BLaER1 (cell line): ENCODE measurements at regions not wholly inside any gene's neighbourhood (a gene's known extent, or its start where the extent isn't known, plus 50 kb on each side); places are given as distances from the start of the nearest gene placed in this dataset.
"Not testable (repeated sequence)": the region's sequence is repeated elsewhere in the genome, so short reads cannot be mapped to it uniquely, and the experiment has no call there.

Experiments used
- H3K27ac ChIP-seq: shearing (Covaris generic); formaldehyde crosslinking; 2 replicates; pipeline ENCODE4 v1.8.1; 2022
- H3K27me3 ChIP-seq: shearing (Covaris generic); formaldehyde crosslinking; 2 replicates; pipeline ENCODE4 v1.8.1; 2022
- H3K36me3 ChIP-seq: shearing (Covaris generic); formaldehyde crosslinking; 2 replicates; pipeline ENCODE4 v1.8.1; 2022
- H3K4me1 ChIP-seq: shearing (Covaris generic); formaldehyde crosslinking; 2 replicates; pipeline ENCODE4 v1.8.1; 2022
- H3K4me2 ChIP-seq: shearing (Covaris generic); formaldehyde crosslinking; 2 replicates; pipeline ENCODE4 v1.8.1; 2022
- H3K4me3 ChIP-seq: shearing (Covaris generic); formaldehyde crosslinking; 2 replicates; pipeline ENCODE4 v1.8.1; 2022
- H3K9ac ChIP-seq: shearing (Covaris generic); formaldehyde crosslinking; 2 replicates; pipeline ENCODE4 v1.8.1; 2022
- H3K9me3 ChIP-seq: shearing (Covaris generic); formaldehyde crosslinking; 2 replicates; pipeline ENCODE4 v1.8.1; 2022
- H4K20me1 ChIP-seq: shearing (Covaris generic); formaldehyde crosslinking; 2 replicates; pipeline ENCODE4 v1.8.1; 2022
- Cebpa-rat ChIP-seq: shearing (Covaris generic); IDR thresholded peaks from 2 replicates; pipeline ENCODE4 v1.8.1; 2022

DNA sequence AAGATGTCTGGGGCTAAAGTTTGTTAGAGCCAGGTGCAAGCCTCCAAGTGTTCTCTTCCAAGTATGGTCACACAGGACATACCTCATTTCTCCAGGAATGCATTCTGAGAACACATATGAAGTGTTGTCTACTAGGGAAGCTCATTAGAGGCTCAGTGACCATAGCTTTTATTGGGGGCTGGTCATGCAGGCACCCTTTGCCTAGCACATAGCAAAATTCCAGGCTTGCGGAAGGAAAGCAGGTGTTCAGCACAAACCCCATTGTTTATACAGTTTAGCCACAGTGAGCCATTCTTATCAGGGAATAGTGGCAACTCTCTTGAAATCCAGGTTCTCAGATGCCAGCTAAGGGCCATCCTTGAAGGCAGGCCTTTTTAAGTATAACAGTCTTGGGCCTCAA lies 112.1 kb upstream of the XIST start:
- Histone ChIP-seq H3K27me3 (no peaks in the 10 kb centered on the region), H3K4me3 (no peak overlapping the region), H3K9ac (no peak overlapping the region), H3K4me2 (no peak overlapping the region), H3K4me1 (no peaks in the 10 kb centered on the region), H3K9me3 (0 out of 2 replicates have a peak, but pooled peaks cover 2% of the 10 kb centered on the region), H3K36me3 (peaks cover 78% of the 10 kb centered on the region), H3K27ac (no peak overlapping the region), H4K20me1 (peaks cover 97% of the 10 kb centered on the region)
- TF ChIP-seq Cebpa-rat, result no peak

DNA sequence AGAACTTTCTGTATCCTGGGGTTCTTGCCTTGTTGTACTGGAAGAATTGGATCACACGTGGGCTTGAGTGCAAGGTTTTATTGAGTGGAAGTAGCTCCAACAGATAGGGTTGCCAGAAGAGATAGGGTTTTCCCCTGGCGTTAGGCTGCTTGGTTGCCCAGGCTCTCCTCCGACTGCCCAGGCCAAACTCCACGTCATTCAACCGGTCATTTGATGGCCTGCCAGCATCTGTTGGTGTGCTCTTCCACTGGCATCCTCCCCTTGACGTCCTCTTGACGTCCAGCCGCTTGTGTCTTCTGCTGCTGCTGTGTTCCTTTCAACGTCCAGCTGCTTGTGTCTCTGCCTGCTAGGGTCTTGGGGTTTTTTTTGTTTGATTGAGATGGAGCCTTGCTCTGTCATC lies 111.2 kb upstream of the XIST start:
- H3K27ac ChIP-seq, result no peak overlapping the region

DNA sequence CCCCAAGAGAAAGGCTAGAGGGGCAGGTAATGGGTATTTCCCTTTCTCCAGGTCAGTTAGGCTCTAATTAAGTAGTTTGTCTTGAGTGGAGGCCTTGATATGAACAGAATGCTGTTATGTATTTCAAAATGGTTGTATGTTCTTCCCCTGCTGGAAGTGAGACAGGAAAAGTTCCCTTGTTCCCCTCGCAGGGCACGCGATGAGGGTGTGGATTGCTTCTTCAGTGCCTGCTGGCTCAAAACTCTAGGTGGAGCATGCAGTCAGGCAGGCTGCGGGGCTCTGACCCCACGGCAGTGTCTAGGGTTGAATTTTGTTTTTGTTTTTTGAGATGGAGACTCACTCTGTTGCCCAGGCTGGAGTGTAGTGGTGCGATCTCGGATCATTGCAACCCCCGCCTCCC lies 110.4 kb upstream of the XIST start:
- Histone ChIP-seq H3K27ac (no peak overlapping the region), H3K4me2 (no peak overlapping the region), H3K36me3 (peaks cover 76% of the 10 kb centered on the region), H3K27me3 (no peaks in the 10 kb centered on the region), H3K4me3 (no peak overlapping the region), H3K4me1 (no peaks in the 10 kb centered on the region), H4K20me1 (peaks cover 100% of the 10 kb centered on the region), H3K9ac (no peak overlapping the region), H3K9me3 (no peaks in the 10 kb centered on the region; the same call in 1 of the 2 replicates)
- TF ChIP-seq Cebpa-rat, result no peak

More for the DNA sequence above, 111.2 kb upstream of the XIST start:
- TF ChIP-seq Cebpa-rat, result no peak
- H4K20me1 ChIP-seq, result peaks cover 98% of the 10 kb centered on the region
- H3K27me3 ChIP-seq, result no peaks in the 10 kb centered on the region
- H3K9me3 ChIP-seq, result no peaks in the 10 kb centered on the region; the same call in 1 of the 2 replicates
- H3K9ac ChIP-seq, result no peak overlapping the region
- H3K4me2 ChIP-seq, result no peak overlapping the region
- no peaks in the 10 kb centered on the region for H3K4me1 ChIP-seq
- H3K36me3 ChIP-seq, result peaks cover 78% of the 10 kb centered on the region
- H3K4me3 ChIP-seq, result no peak overlapping the region

DNA sequence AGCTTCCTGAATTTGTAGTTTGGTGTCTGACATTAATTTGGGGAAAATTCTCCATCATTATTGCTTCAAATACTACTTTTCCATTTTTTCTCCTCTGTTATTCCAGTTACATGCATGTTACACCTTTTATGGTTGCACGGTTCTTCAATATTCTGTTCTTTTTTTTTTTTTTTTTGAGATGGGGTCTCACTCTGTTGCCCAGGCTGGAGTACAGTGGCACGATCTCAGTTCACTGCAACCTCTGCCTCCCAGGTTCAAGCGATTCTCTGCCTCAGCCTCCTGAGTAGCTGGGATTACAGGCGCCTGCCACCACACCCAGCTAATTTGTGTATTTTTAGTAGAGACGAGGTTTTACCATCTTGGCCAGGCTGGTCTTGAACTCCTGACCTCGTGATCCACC lies 109.4 kb upstream of the XIST start:
- peaks cover 100% of the 10 kb centered on the region for H4K20me1 ChIP-seq
- H3K36me3 ChIP-seq, result peaks cover 75% of the 10 kb centered on the region
- not testable (repeated sequence) for H3K27me3 ChIP-seq, H3K27ac ChIP-seq, H3K9me3 ChIP-seq, H3K9ac ChIP-seq, H3K4me3 ChIP-seq, H3K4me1 ChIP-seq, H3K4me2 ChIP-seq

DNA sequence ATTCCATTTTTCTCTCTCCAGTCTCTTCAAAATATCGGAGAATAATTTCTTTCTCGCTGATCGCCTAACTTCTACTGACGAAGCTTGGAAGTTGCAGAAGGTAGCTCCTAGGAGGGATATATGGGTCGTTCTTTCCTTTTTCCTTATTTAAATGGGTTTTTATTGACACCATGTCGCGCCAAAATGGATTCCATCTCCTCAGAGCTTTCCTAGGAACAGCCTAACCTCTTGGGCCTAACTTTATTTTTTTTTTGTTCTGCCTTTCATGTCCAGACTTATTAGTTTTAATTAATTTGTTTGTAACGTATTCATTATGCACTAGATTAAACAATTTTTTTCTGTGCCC lies 92.0 kb upstream of the XIST start:
- Histone ChIP-seq H3K4me1 (peaks cover 27% of the 10 kb centered on the region), H3K4me3 (peak overlapping the region; percentile 82), H3K36me3 (peaks cover 33% of the 10 kb centered on the region), H3K27me3 (no peaks in the 10 kb centered on the region), H4K20me1 (peaks cover 9% of the 10 kb centered on the region; the same call in 1 of the 2 replicates), H3K4me2 (peak overlapping the region; percentile 73), H3K9me3 (peaks cover 5% of the 10 kb centered on the region; the same call in 1 of the 2 replicates), H3K27ac (peak overlapping the region; percentile 93), H3K9ac (peak overlapping the region; percentile 94)
- TF ChIP-seq Cebpa-rat, result no peak

DNA sequence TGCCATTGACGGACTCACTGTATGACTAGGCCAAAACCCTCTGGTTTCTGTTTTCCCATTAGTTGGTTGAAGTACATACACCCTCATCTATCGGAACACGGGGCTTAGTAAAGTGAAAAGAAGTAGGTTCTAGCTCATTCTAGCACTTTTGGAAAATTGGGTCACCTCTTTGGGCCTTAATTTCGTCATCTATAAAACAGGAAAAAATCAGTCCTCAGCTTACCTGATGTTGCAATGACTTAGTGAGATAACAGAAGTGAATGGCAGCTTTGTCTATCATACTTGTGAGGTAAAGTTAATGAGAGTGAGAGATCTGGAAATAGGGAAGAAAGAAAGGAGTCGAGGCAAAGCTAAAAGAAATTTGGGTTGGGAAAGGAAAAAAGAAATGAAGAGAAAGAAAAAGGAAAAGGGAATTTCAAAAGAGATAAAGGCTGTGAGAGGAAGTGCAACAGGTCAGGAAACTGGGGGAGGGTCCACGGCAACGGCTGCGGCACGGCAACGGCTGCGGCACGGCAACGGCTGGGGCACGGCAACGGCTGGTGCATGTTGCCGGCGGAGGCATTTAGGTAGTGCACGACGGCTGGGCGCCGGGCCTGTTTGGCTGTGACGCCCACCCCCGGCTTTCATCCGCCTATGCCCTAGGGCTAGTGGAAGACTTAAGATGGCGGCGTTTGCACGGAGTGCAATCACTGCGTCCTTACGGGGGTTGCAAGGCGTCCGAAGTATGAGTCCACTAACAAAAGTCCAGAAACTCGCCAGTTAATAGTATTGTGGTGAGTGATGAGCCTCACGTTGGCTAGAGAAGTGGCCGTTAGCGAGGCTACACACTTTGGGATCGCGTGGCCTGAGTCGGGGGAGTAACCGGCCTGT lies 91.4 kb upstream of the XIST start:
- Histone ChIP-seq H4K20me1 (peaks cover 3% of the 10 kb centered on the region; the same call in 1 of the 2 replicates), H3K4me2 (peak overlapping the region; percentile 73), H3K36me3 (peaks cover 27% of the 10 kb centered on the region), H3K4me3 (peak overlapping the region; percentile 82), H3K9ac (peak overlapping the region; percentile 94), H3K4me1 (peaks cover 27% of the 10 kb centered on the region), H3K27me3 (no peaks in the 10 kb centered on the region), H3K27ac (peak overlapping the region; percentile 93), H3K9me3 (peaks cover 5% of the 10 kb centered on the region; the same call in 1 of the 2 replicates)
- no peak; the same call in 1 of the 2 replicates for TF ChIP-seq Cebpa-rat

DNA sequence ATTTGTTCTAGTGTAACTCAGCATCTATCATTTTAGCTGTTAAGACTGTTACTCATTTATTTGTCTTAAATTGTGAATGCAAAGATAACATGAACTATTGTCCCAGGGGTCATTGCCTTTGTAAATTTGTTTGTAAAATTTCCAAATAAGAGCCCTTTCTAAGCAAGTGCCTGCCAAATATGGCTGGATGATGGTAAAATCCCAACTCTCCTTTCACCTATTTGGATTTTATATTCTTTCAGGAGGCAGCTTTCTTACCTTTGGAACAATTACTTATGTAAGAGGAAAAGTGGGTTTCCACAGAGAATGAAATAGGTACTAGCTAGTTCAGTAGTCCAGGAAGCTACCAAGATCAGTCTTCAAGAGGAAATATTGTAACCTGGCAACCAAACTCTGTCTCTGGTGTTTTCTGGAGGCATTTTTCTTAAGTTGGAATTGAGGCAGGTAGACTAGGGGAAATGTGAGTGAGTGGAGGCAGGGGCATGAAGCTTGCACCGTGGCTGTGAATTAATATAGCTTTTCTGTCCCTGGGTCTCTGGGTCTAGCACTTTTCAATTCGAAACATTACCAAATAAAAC lies 88.5 kb upstream of the XIST start:
- Histone ChIP-seq H3K27me3 (no peaks in the 10 kb centered on the region), H3K4me1 (peaks cover 16% of the 10 kb centered on the region), H3K36me3 (peaks cover 2% of the 10 kb centered on the region), H3K9me3 (no peaks in the 10 kb centered on the region), H4K20me1 (no peaks in the 10 kb centered on the region), H3K27ac (no peak overlapping the region), H3K4me2 (no peak overlapping the region), H3K9ac (no peak overlapping the region), H3K4me3 (no peak overlapping the region)
- no peak for TF ChIP-seq Cebpa-rat

DNA sequence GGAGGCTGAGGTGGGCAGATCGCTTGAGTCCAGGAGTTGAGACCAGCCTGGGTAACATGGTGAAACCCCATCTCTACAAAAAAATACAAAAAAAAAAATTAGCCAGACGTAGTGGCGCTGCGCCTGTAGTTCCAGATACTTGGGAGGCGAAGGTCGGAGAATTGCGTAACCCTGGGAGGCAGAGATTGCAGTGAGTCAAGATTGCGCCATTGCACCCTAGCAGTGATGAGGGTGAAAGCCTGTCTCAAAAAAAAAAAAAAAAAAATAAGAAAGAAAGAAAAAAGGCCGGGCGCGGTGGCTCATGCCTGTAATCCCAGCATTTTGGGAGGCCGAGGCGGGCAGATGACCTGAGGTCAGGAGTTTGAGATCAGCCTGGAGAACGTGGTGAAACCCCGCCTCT lies 85.3 kb upstream of the XIST start:
- not testable (repeated sequence) for H3K4me2 ChIP-seq

DNA sequence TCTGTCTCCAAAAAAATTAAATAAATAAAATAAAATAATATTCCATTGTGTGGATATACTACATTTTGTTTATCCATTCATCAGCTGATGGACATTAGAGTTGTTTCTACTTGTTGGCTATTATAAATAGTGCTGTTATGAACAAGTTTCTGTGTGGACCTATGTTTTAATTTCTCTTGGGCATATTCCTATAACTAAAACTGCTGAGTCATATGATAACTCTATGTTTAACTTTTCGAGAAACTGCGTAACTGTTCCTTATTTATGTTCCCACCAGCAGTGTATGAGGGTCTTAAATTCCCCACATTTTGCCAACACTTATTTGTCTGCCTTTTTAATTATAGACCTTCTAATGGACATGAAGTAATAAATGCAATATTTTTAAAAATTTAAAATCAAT lies 80.0 kb upstream of the XIST start:
- Histone ChIP-seq H3K4me3 (no peak overlapping the region), H3K9me3 (peaks cover 15% of the 10 kb centered on the region), H3K27me3 (no peaks in the 10 kb centered on the region), H3K4me1 (no peaks in the 10 kb centered on the region), H4K20me1 (no peaks in the 10 kb centered on the region), H3K4me2 (no peak overlapping the region), H3K9ac (no peak overlapping the region), H3K36me3 (no peaks in the 10 kb centered on the region), H3K27ac (no peak overlapping the region)
- no peak for TF ChIP-seq Cebpa-rat

More for the DNA sequence above, 85.3 kb upstream of the XIST start:
- peak; percentile 75 for TF ChIP-seq Cebpa-rat
- not testable (repeated sequence) for H3K4me1 ChIP-seq, H3K27ac ChIP-seq, H4K20me1 ChIP-seq, H3K9me3 ChIP-seq, H3K9ac ChIP-seq, H3K27me3 ChIP-seq, H3K4me3 ChIP-seq, H3K36me3 ChIP-seq

DNA sequence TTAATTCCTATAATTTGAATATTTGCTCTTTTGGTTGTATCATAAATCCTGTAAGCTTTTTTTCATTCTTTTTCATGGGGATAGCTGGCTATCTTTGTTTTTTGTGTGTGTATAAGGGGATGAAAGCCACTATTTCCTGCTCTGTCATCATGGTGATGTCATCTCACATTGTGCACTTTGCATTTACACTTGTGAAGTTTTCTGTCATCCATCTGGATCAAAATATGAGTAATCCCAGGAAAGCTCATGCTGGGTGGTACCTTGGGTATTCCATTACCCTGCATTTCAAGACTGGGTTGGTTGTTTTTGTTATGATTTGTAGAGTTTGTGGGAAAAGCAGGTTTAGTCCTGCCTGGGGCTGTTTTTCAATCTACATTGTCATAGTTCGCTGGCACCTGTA lies 77.8 kb upstream of the XIST start:
- no peaks in the 10 kb centered on the region for H4K20me1 ChIP-seq
- peaks cover 15% of the 10 kb centered on the region for H3K9me3 ChIP-seq
- TF ChIP-seq Cebpa-rat, result no peak
- H3K27me3 ChIP-seq, result no peaks in the 10 kb centered on the region
- H3K27ac ChIP-seq, result no peak overlapping the region
- no peak overlapping the region for H3K4me2 ChIP-seq
- H3K36me3 ChIP-seq, result no peaks in the 10 kb centered on the region
- no peak overlapping the region for H3K9ac ChIP-seq
- H3K4me3 ChIP-seq, result no peak overlapping the region
- no peaks in the 10 kb centered on the region for H3K4me1 ChIP-seq
